ENCODE measurements at regions not wholly inside any gene's neighbourhood (a gene's known extent, or its start where the extent isn't known, plus 50 kb on each side); places are given as distances from the start of the nearest gene placed in this dataset.

DNA sequence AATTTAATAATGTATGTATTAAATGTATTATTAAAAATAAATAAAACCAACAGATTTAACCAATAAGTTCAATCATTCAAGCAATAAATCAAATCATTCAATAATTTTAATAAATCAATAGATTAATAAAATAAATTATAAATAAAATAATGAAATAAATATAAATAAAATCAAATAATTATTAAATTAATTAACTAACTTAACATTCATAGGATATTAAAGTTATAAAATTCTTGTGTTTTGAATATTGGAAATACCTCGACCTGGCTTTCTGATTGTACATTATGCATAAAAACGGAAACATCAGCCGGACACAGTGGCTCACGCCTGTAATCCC lies 182.2 kb downstream of the BANP start:
- TF ChIP-seq PRDM15 (CRISPR knock-in tag; IDR thresholded peaks at IDR 0.05) (no peak), ETV6 (CRISPR knock-in tag; IDR thresholded peaks at IDR 0.05) (no peak), CTCF (IDR thresholded peaks at IDR 0.05) (no peak), TP53 (CRISPR knock-in tag; IDR thresholded peaks at IDR 0.05) (no peak), FOXP1 (CRISPR knock-in tag; IDR thresholded peaks at IDR 0.05; ENCODE audit: borderline replicate concordance) (no peak), MXD4 (CRISPR knock-in tag; IDR thresholded peaks at IDR 0.05; ENCODE audit: borderline replicate concordance) (no peak), SOX15 (CRISPR knock-in tag; IDR thresholded peaks at IDR 0.05) (no peak), CREM (CRISPR knock-in tag; IDR thresholded peaks at IDR 0.05) (no peak), USF1 (CRISPR knock-in tag; IDR thresholded peaks at IDR 0.05) (no peak), FOXK1 (CRISPR knock-in tag; IDR thresholded peaks at IDR 0.05) (no peak), ESRRA (CRISPR knock-in tag; IDR thresholded peaks at IDR 0.05; ENCODE audit: borderline replicate concordance) (no peak), ATF3 (CRISPR knock-in tag; conservative IDR thresholded peaks at IDR 0.05) (no peak), ZNF232 (CRISPR knock-in tag; IDR thresholded peaks at IDR 0.05) (no peak)
- TF ChIP-seq, protein P1, sequence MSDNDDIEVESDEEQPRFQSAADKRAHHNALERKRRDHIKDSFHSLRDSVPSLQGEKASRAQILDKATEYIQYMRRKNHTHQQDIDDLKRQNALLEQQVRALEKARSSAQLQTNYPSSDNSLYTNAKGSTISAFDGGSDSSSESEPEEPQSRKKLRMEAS (CRISPR knock-in tag; IDR thresholded peaks at IDR 0.05), result no peak

Measured in WTC11 (cell line).